RWPE1 (cell line): ENCODE measurements at regions not wholly inside any gene's neighbourhood (a gene's known extent, or its start where the extent isn't known, plus 50 kb on each side); places are given as distances from the start of the nearest gene placed in this dataset.

ENCODE experiments used
- CTCF ChIA-PET: fragments of 350-600 bp; sonication (Branson Sonifier 250); formaldehyde crosslinking; extraction: SDS; loops from one replicate; lab custom pipeline; 2021; lab: Yijun Ruan, JAX
- POLR2A ChIA-PET: fragments of 400-600 bp; formaldehyde crosslinking; extraction: SDS; loops from one replicate; lab custom pipeline; 2020; ENCODE audit warnings: antibody characterized with exemption; ENCODE audit not compliant: low non-redundant PET; lab: Yijun Ruan, JAX
- DNase-seq: peaks from one replicate; pipeline ENCODE4 v3.0.0; 2012; ENCODE audit warnings: low spot score
- H3K27ac ChIP-seq: fragments of 450-650 bp; 2 replicates; pipeline ENCODE4 v1.5.1; 2017
- CTCF ChIP-seq: fragments of 450-650 bp; conservative IDR thresholded peaks from 2 replicates; pipeline ENCODE4 v1.5.1; 2017; ENCODE audit warnings: low read depth, mild to moderate bottlenecking

- no peak overlapping the region for H3K27ac ChIP-seq
- POLR2A ChIA-PET: no interaction called here
- CTCF ChIA-PET: no interaction called here
- TF ChIP-seq CTCF: no peak
- no peak for DNase-seq
Measured at GRCh38 chr10:129027906-129028305, 439.1 kb upstream of the MGMT start.

- POLR2A ChIA-PET: no interaction called here
Measured at GRCh38 chr10:129028451-129028850, 438.6 kb upstream of the MGMT start.

GRCh38 chr10:129029051-129029450, 438.0 kb upstream of the MGMT start:
- CTCF ChIA-PET: no interaction called here
- no peak for TF ChIP-seq CTCF
- POLR2A ChIA-PET: no interaction called here
- DNase-seq: no peak
- H3K27ac ChIP-seq: no peak overlapping the region

More at GRCh38 chr10:129028451-129028850, 438.6 kb upstream of the MGMT start:
- CTCF ChIA-PET: no interaction called here
- no peak for DNase-seq
- H3K27ac ChIP-seq: no peak overlapping the region
- TF ChIP-seq CTCF: no peak

GRCh38 chr10:129029851-129030602, 437.0 kb upstream of the MGMT start:
- CTCF ChIA-PET: interaction anchor here (0.6 kb wide), 1 partner anchor 643 kb away, joined by 4 read pairs; no protein-coding TSS in a partner anchor
- POLR2A ChIA-PET: no interaction called here
- no peak for TF ChIP-seq CTCF
- no peak overlapping the region for H3K27ac ChIP-seq
- DNase-seq: no peak

GRCh38 chr10:129030603-129030895, 436.5 kb upstream of the MGMT start:
- no peak overlapping the region for H3K27ac ChIP-seq
- ChIA-PET POLR2A (no interaction called here), CTCF (interaction anchor here (0.6 to 1.8 kb wide), 4 partner anchors 9 to 885 kb away, joined by 3 to 7 read pairs (median 4); no protein-coding TSS in a partner anchor)
- DNase-seq: no peak
- TF ChIP-seq CTCF: no peak

- ChIA-PET POLR2A (no interaction called here), CTCF (interaction anchor here (0.6 to 1.8 kb wide), 10 partner anchors 10 to 1096 kb away, joined by 3 to 7 read pairs (median 4); no protein-coding TSS in a partner anchor)
- no peak overlapping the region for H3K27ac ChIP-seq
- peak; percentile 78 for TF ChIP-seq CTCF
- peak; percentile 67 for DNase-seq
Measured at GRCh38 chr10:129030996-129031843, 435.8 kb upstream of the MGMT start.
